GM23338 (cell line): ENCODE measurements at regions not wholly inside any gene's neighbourhood (a gene's known extent, or its start where the extent isn't known, plus 50 kb on each side); places are given as distances from the start of the nearest gene placed in this dataset.

Source experiments
- ATAC-seq: fragments of 200-7000 bp; cut with Tn5 transposase; 3 replicates; pipeline ENCODE4 v1.9.1; 2020
- DNase-seq: peaks from one replicate; pipeline ENCODE4 v3.0.0-alpha.2; 2015; ENCODE audit warnings: low spot score
- H2AFZ ChIP-seq: fragments of 200-600 bp; sonication (generic); 2 replicates; pipeline ENCODE4 v1.8.0; 2016; ENCODE audit warnings: antibody characterized with exemption, mild to moderate bottlenecking, moderate library complexity
- H3F3A ChIP-seq: fragments of 200-600 bp; sonication (generic); replicated peaks from 2 replicates; pipeline ENCODE4 v1.8.0; 2017; ENCODE audit warnings: antibody characterized with exemption, mixed run types, low read depth
- H3K27ac ChIP-seq: fragments of 200-600 bp; sonication (generic); 2 replicates; pipeline ENCODE4 v1.6.1; 2016; ENCODE audit warnings: low read depth
- H3K27me3 ChIP-seq: fragments of 200-600 bp; sonication (generic); 2 replicates; pipeline ENCODE4 v1.8.0; 2016; ENCODE audit warnings: mild to moderate bottlenecking, mixed run types, moderate library complexity; ENCODE audit not compliant: insufficient read depth
- H3K36me3 ChIP-seq: fragments of 200-600 bp; sonication (generic); 2 replicates; pipeline ENCODE4 v1.8.0; 2016; ENCODE audit warnings: mild to moderate bottlenecking; ENCODE audit not compliant: insufficient read depth
- H3K4me1 ChIP-seq: fragments of 200-600 bp; sonication (generic); 2 replicates; pipeline ENCODE4 v1.8.0; 2016; ENCODE audit warnings: mild to moderate bottlenecking, moderate library complexity; ENCODE audit not compliant: insufficient read depth
- H3K4me2 ChIP-seq: fragments of 200-600 bp; sonication (generic); 2 replicates; pipeline ENCODE4 v1.7.1; 2017; ENCODE audit warnings: mixed run types
- H3K4me3 ChIP-seq: fragments of 200-600 bp; sonication (generic); 2 replicates; pipeline ENCODE4 v1.6.1; 2016; ENCODE audit warnings: mixed run types
- H3K79me2 ChIP-seq: fragments of 200-600 bp; sonication (generic); replicated peaks from 2 replicates; pipeline ENCODE4 v1.8.0; 2017; ENCODE audit warnings: mild to moderate bottlenecking; ENCODE audit not compliant: insufficient read depth
- H3K9me2 ChIP-seq: fragments of 200-600 bp; sonication (generic); 2 replicates; pipeline ENCODE4 v1.8.0; 2017; ENCODE audit not compliant: insufficient read depth
- H4K20me1 ChIP-seq: fragments of 200-600 bp; sonication (generic); replicated peaks from 2 replicates; pipeline ENCODE4 v1.8.0; 2017; ENCODE audit warnings: mild to moderate bottlenecking; ENCODE audit not compliant: insufficient read depth
- H3K27ac Mint-ChIP-seq: 2 replicates; pipeline ENCODE4 v1.8.0; 2020; ENCODE audit warnings: inconsistent platforms, mild to moderate bottlenecking, moderate library complexity, mixed read lengths
- H3K27me3 Mint-ChIP-seq: 3 replicates; pipeline ENCODE4 v1.8.0; 2022; ENCODE audit warnings: low read depth, mild to moderate bottlenecking, moderate library complexity, mixed read lengths, inconsistent platforms; ENCODE audit not compliant: insufficient read depth, poor library complexity
- H3K36me3 Mint-ChIP-seq: 3 replicates; pipeline ENCODE4 v1.8.0; 2021; ENCODE audit warnings: low read depth, mild to moderate bottlenecking, inconsistent platforms, moderate library complexity, mixed read lengths
- H3K4me1 Mint-ChIP-seq: 3 replicates; pipeline ENCODE4 v1.8.0; 2020; ENCODE audit warnings: mild to moderate bottlenecking, inconsistent platforms, mixed read lengths
- H3K4me3 Mint-ChIP-seq: 3 replicates; pipeline ENCODE4 v1.8.0; 2021; ENCODE audit warnings: moderate library complexity, mild to moderate bottlenecking, inconsistent platforms, mixed read lengths
- H3K9me3 Mint-ChIP-seq: 3 replicates; pipeline ENCODE4 v1.8.0; 2020; ENCODE audit warnings: moderate library complexity, mild to moderate bottlenecking, inconsistent platforms, mixed read lengths
- CREB1 ChIP-seq: fragments of 250-450 bp; sonication (Bioruptor Pico); IDR thresholded peaks from 2 replicates; pipeline ENCODE4 v1.5.0; 2020; ENCODE audit warnings: low read depth, mild to moderate bottlenecking, moderate library complexity
- EZH2 ChIP-seq: fragments of 200-600 bp; sonication (generic); IDR thresholded peaks from one replicate; pipeline ENCODE4 v1.8.0; 2017; ENCODE audit warnings: antibody characterized with exemption, mild to moderate bottlenecking, low read depth; ENCODE audit not compliant: unreplicated experiment
- EZH2phosphoT487 ChIP-seq: fragments of 200-600 bp; sonication (generic); IDR thresholded peaks from one replicate; pipeline ENCODE4 v1.8.1; 2018; ENCODE audit warnings: antibody characterized with exemption; ENCODE audit not compliant: unreplicated experiment
- JUNB ChIP-seq: IDR thresholded peaks from one replicate; pipeline ENCODE4 v1.6.1; 2016; ENCODE audit warnings: antibody characterized with exemption; ENCODE audit not compliant: unreplicated experiment
- NANOG ChIP-seq: IDR thresholded peaks from 2 replicates; pipeline ENCODE4 v1.6.1; 2016; ENCODE audit warnings: antibody characterized with exemption, borderline replicate concordance
- POLR2AphosphoS5 ChIP-seq: IDR thresholded peaks from 2 replicates; pipeline ENCODE4 v1.6.1; 2016; ENCODE audit warnings: antibody characterized with exemption, low read depth
- STAT1 ChIP-seq: IDR thresholded peaks from one replicate; pipeline ENCODE4 v1.6.1; 2016; ENCODE audit warnings: antibody characterized with exemption; ENCODE audit not compliant: unreplicated experiment
- ZNF114 ChIP-seq: fragments of 250-450 bp; sonication (Bioruptor Pico); IDR thresholded peaks from 2 replicates; pipeline ENCODE4 v1.5.0; 2020; ENCODE audit warnings: mild to moderate bottlenecking, moderate library complexity
- ZNF331 ChIP-seq: fragments of 250-450 bp; sonication (Bioruptor Pico); IDR thresholded peaks from 2 replicates; pipeline ENCODE4 v1.5.0; 2020; ENCODE audit warnings: low read depth, mild to moderate bottlenecking, moderate library complexity
- ZNF462 ChIP-seq: fragments of 250-450 bp; sonication (Bioruptor Pico); IDR thresholded peaks from 2 replicates; pipeline ENCODE4 v1.5.0; 2020; ENCODE audit warnings: mild to moderate bottlenecking, moderate library complexity
- TF ChIP-seq, protein P1 (sequence below): IDR thresholded peaks from one replicate; pipeline ENCODE4 v1.6.1; 2018; ENCODE audit warnings: antibody characterized with exemption; ENCODE audit not compliant: unreplicated experiment
- TF ChIP-seq, protein P2 (sequence below): IDR thresholded peaks from 2 replicates; pipeline ENCODE4 v1.6.1; 2016; ENCODE audit warnings: antibody characterized with exemption
- TF ChIP-seq, protein P3 (sequence below), 2 experiments: fragments of 200-600 bp in 1 of 2; sonication (generic) in 1 of 2; conservative IDR thresholded peaks; 2 replicates each; pipeline versions ENCODE4 v1.5.1 to v1.6.1; 2016 to 2017; ENCODE audit warnings: antibody characterized with exemption in 2 of 2, low read depth in 2 of 2, mild to moderate bottlenecking in 2 of 2, moderate library complexity in 1 of 2

DNA sequence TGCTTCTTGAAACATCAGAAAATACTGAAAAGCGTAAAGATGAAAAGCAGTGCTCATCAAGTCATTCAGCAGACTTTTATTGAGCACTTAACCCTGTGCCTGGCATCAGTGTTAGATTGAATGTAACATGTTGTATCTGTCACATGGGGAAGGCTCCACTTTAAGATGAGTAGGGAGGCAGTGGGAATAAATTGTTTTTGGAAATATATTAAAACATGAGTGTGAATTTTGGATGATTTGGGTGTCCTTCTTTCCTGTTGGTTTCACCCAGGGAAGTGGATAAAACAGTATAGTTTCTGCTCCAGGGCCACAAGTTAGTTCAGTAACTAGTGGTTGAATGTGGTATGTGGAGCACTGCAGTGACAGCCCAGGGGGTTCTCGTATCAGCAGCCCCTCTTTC is 301.4 kb upstream of the TPM1 start:
- peaks cover 4% of the 10 kb centered on the region; the same call in 1 of the 2 replicates for H3K4me1 ChIP-seq

More for the DNA sequence above, 301.4 kb upstream of the TPM1 start:
- no peaks in the 10 kb centered on the region for H3K9me3 Mint-ChIP-seq
- Histone ChIP-seq H3K4me3 (no peak overlapping the region), H3K79me2 (no peaks in the 10 kb centered on the region), H3K27ac (no peak overlapping the region), H4K20me1 (no peaks in the 10 kb centered on the region), H3F3A (no peaks in the 10 kb centered on the region), H3K9me2 (no peaks in the 10 kb centered on the region), H3K27me3 (no peaks in the 10 kb centered on the region), H2AFZ (no peak overlapping the region), H3K4me2 (no peak overlapping the region), H3K36me3 (no peaks in the 10 kb centered on the region)
- peaks cover 10% of the 10 kb centered on the region for H3K27me3 Mint-ChIP-seq
- H3K4me3 Mint-ChIP-seq: no peak overlapping the region
- TF ChIP-seq EZH2 (no peak), ZNF462 (no peak), NANOG (no peak), ZNF114 (CRISPR knock-in tag) (no peak), ZNF331 (CRISPR knock-in tag) (no peak), JUNB (no peak), CREB1 (CRISPR knock-in tag) (no peak), EZH2phosphoT487 (no peak), POLR2AphosphoS5 (no peak), STAT1 (no peak)
- TF ChIP-seq, protein P1, sequence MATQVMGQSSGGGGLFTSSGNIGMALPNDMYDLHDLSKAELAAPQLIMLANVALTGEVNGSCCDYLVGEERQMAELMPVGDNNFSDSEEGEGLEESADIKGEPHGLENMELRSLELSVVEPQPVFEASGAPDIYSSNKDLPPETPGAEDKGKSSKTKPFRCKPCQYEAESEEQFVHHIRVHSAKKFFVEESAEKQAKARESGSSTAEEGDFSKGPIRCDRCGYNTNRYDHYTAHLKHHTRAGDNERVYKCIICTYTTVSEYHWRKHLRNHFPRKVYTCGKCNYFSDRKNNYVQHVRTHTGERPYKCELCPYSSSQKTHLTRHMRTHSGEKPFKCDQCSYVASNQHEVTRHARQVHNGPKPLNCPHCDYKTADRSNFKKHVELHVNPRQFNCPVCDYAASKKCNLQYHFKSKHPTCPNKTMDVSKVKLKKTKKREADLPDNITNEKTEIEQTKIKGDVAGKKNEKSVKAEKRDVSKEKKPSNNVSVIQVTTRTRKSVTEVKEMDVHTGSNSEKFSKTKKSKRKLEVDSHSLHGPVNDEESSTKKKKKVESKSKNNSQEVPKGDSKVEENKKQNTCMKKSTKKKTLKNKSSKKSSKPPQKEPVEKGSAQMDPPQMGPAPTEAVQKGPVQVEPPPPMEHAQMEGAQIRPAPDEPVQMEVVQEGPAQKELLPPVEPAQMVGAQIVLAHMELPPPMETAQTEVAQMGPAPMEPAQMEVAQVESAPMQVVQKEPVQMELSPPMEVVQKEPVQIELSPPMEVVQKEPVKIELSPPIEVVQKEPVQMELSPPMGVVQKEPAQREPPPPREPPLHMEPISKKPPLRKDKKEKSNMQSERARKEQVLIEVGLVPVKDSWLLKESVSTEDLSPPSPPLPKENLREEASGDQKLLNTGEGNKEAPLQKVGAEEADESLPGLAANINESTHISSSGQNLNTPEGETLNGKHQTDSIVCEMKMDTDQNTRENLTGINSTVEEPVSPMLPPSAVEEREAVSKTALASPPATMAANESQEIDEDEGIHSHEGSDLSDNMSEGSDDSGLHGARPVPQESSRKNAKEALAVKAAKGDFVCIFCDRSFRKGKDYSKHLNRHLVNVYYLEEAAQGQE: no peak
- TF ChIP-seq, protein P2, sequence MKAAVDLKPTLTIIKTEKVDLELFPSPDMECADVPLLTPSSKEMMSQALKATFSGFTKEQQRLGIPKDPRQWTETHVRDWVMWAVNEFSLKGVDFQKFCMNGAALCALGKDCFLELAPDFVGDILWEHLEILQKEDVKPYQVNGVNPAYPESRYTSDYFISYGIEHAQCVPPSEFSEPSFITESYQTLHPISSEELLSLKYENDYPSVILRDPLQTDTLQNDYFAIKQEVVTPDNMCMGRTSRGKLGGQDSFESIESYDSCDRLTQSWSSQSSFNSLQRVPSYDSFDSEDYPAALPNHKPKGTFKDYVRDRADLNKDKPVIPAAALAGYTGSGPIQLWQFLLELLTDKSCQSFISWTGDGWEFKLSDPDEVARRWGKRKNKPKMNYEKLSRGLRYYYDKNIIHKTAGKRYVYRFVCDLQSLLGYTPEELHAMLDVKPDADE: no peak
- TF ChIP-seq, protein P3, sequence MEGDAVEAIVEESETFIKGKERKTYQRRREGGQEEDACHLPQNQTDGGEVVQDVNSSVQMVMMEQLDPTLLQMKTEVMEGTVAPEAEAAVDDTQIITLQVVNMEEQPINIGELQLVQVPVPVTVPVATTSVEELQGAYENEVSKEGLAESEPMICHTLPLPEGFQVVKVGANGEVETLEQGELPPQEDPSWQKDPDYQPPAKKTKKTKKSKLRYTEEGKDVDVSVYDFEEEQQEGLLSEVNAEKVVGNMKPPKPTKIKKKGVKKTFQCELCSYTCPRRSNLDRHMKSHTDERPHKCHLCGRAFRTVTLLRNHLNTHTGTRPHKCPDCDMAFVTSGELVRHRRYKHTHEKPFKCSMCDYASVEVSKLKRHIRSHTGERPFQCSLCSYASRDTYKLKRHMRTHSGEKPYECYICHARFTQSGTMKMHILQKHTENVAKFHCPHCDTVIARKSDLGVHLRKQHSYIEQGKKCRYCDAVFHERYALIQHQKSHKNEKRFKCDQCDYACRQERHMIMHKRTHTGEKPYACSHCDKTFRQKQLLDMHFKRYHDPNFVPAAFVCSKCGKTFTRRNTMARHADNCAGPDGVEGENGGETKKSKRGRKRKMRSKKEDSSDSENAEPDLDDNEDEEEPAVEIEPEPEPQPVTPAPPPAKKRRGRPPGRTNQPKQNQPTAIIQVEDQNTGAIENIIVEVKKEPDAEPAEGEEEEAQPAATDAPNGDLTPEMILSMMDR (conservative IDR thresholded peaks at IDR 0.05; ENCODE audit: low read depth in 2 of 2): no peak
- no peak overlapping the region for H3K27ac Mint-ChIP-seq
- DNase-seq (no peak), ATAC-seq (no peak)
- H3K4me1 Mint-ChIP-seq: peaks cover 10% of the 10 kb centered on the region
- no peaks in the 10 kb centered on the region; the same call in 2 of the 3 replicates for H3K36me3 Mint-ChIP-seq
